GM19193 (cell line): ENCODE measurements at regions not wholly inside any gene's neighbourhood (a gene's known extent, or its start where the extent isn't known, plus 50 kb on each side); places are given as distances from the start of the nearest gene placed in this dataset.

Experiments
- POLR2A ChIP-seq: IDR thresholded peaks from 4 replicates; pipeline ENCODE4 v1.6.1; 2011; ENCODE audit not compliant: insufficient read depth, insufficient read length; ENCODE audit errors: extremely low read depth

DNA sequence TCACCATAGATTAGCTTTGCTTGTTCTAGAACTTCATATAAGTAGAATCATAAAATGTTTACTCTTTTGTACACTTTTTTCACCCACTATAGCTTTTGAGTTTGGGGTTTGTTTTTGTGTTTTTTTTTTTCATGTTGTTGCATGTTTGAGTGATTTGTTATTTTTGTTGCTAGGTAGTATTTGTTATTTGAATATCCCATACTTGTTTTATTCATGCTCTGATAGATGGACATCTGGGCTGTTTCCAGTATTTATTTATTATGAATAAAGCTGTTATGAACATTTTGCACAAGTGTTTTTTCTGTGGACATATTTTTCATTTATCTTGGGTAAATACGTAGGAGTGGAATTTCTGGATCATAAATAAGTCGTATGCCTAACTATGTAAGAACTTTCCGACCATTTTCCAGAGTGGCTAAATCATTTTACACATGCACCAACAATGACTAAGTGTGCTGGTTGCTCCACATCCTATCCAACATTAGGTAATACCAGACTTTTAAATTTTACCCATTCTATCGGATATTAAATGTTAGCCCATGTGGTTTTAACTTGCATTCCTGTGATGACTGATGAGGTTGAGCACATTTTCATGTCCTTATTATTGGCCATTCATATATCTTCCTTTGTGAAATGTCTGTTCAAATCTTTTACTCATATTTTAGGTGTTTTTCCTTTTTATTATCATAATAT lies 69.1 kb upstream of the NR4A3 start:
- TF ChIP-seq POLR2A, result no peak

DNA sequence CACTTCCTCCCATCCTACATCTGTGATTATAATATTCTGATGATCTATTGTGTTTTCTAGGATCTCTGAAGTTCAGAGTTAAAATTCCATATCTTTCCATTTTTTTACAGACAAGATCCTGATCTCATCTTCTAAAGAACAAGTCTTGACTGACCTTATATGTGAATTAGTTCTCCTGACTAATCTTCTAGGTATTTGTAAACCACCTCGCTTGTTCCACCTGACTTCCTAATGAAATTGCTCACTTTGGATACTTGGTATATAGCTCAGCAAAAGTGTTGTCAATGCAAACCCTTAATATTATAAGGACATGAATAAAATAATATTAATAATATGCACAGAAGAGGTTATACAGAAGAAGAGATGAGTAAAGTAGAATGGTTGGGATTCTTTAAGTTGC lies 68.2 kb upstream of the NR4A3 start:
- no peak for TF ChIP-seq POLR2A

DNA sequence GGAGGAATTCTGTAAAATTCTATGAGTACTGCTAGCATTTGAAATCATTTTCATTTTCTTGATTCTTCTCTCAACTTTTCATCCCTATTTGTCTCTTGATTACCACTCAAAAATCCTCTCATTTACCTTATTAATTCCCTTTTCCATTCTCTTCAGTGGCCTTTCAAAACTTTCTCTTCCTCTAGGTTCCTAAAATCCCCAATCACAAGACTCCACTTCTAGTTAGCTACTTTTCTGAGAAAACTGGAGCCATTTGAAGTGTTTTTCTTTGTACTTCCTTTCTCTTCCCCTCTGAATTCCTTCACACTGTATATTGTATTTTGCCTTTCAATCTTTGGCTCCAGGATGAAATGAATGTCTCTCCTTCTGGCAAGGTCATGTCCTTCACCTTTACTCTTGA lies 61.3 kb upstream of the NR4A3 start:
- TF ChIP-seq POLR2A, result no peak

DNA sequence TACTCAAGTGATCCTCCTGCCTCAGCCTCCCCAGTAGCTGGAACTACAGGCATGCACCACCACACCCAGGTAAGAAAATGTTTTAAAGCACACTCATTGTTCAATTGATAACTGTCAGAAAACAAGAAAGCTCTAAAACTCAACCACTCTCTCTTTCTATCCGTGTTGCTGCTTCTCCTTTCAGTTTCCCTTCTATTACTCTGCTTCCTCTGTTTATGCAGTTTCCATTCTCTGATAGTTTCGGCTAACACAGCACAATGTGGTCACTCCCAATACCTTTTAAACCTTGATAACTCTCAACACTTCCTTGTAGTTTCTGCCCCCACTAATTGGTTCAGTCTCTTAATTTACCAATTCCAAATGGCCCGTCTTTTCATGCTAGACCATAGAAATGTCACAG lies 59.2 kb upstream of the NR4A3 start:
- TF ChIP-seq POLR2A, result no peak
